T-helper 17 cell (primary cell): ENCODE measurements at regions not wholly inside any gene's neighbourhood (a gene's known extent, or its start where the extent isn't known, plus 50 kb on each side); places are given as distances from the start of the nearest gene placed in this dataset.
"Not testable (repeated sequence)": the region's sequence is repeated elsewhere in the genome, so short reads cannot be mapped to it uniquely, and the experiment has no call there.

ENCODE experiments used
- ATAC-seq: fragments of 150-1000 bp; cut with Tn5 transposase; 2 replicates; pipeline ENCODE4 v1.10.0; 2021; ENCODE audit warnings: mild to moderate bottlenecking, moderate library complexity
- DNase-seq, 3 donors: peaks; one replicate each; pipeline versions ENCODE4 v3.0.0 to v3.0.0-alpha.2; 2020 to 2021
- H3K9me3 ChIP-seq: one replicate; pipeline ENCODE4 v1.7.0; 2013; ENCODE audit warnings: low read length, mild to moderate bottlenecking; ENCODE audit not compliant: control insufficient read depth, poor library complexity, severe bottlenecking
- H3K27ac Mint-ChIP-seq: one replicate; pipeline ENCODE4 v1.8.0; 2022; ENCODE audit warnings: mild to moderate bottlenecking, moderate library complexity, mixed read lengths
- H3K27me3 Mint-ChIP-seq: one replicate; pipeline ENCODE4 v1.8.0; 2022; ENCODE audit warnings: mixed read lengths
- H3K36me3 Mint-ChIP-seq: one replicate; pipeline ENCODE4 v1.8.0; 2022; ENCODE audit warnings: low read depth, mixed read lengths
- H3K4me1 Mint-ChIP-seq: one replicate; pipeline ENCODE4 v1.8.0; 2022; ENCODE audit warnings: mild to moderate bottlenecking, mixed read lengths
- H3K4me3 Mint-ChIP-seq: one replicate; pipeline ENCODE4 v1.8.0; 2022; ENCODE audit warnings: mild to moderate bottlenecking, moderate library complexity, mixed read lengths

- not testable (repeated sequence) for ATAC-seq, H3K4me3 Mint-ChIP-seq, H3K36me3 Mint-ChIP-seq, H3K27ac Mint-ChIP-seq, H3K27me3 Mint-ChIP-seq, DNase-seq, H3K9me3 ChIP-seq, H3K4me1 Mint-ChIP-seq
Observed at GRCh38 chr17:15802917-15803316, 70.8 kb downstream of the TBC1D26 start.

- not testable (repeated sequence) for H3K27me3 Mint-ChIP-seq, H3K9me3 ChIP-seq, DNase-seq, H3K36me3 Mint-ChIP-seq, H3K4me3 Mint-ChIP-seq, H3K4me1 Mint-ChIP-seq, H3K27ac Mint-ChIP-seq, ATAC-seq
Observed at GRCh38 chr17:15806825-15807224, 74.7 kb downstream of the TBC1D26 start.

- not testable (repeated sequence) for H3K9me3 ChIP-seq, H3K27ac Mint-ChIP-seq, DNase-seq, H3K4me1 Mint-ChIP-seq, H3K27me3 Mint-ChIP-seq, H3K4me3 Mint-ChIP-seq, ATAC-seq, H3K36me3 Mint-ChIP-seq
Observed at GRCh38 chr17:15813388-15813787, 81.3 kb downstream of the TBC1D26 start.

- H3K4me3 Mint-ChIP-seq, ATAC-seq, H3K36me3 Mint-ChIP-seq, H3K27ac Mint-ChIP-seq, H3K4me1 Mint-ChIP-seq, H3K27me3 Mint-ChIP-seq, DNase-seq, H3K9me3 ChIP-seq: not testable (repeated sequence)
Observed at GRCh38 chr17:15814003-15814402, 81.9 kb downstream of the TBC1D26 start.

GRCh38 chr17:15817861-15818260 lies 85.8 kb downstream of the TBC1D26 start:
- H3K4me3 Mint-ChIP-seq, ATAC-seq, H3K27ac Mint-ChIP-seq, H3K4me1 Mint-ChIP-seq, DNase-seq, H3K27me3 Mint-ChIP-seq, H3K36me3 Mint-ChIP-seq, H3K9me3 ChIP-seq: not testable (repeated sequence)

GRCh38 chr17:15822280-15822679 lies 90.2 kb downstream of the TBC1D26 start:
- H3K27ac Mint-ChIP-seq, DNase-seq, H3K4me3 Mint-ChIP-seq, ATAC-seq, H3K27me3 Mint-ChIP-seq, H3K4me1 Mint-ChIP-seq, H3K9me3 ChIP-seq, H3K36me3 Mint-ChIP-seq: not testable (repeated sequence)

- DNase-seq (peak; percentile 29 to 55 (median 37)), ATAC-seq (peak; percentile 90)
- H3K9me3 ChIP-seq, H3K36me3 Mint-ChIP-seq, H3K27ac Mint-ChIP-seq, H3K4me1 Mint-ChIP-seq, H3K4me3 Mint-ChIP-seq: not testable (repeated sequence)
- peaks cover 25% of the 10 kb centered on the region for H3K27me3 Mint-ChIP-seq
Observed at GRCh38 chr17:15828727-15829314, 96.7 kb downstream of the TBC1D26 start.

GRCh38 chr17:15830221-15830620 lies 98.1 kb downstream of the TBC1D26 start:
- peaks cover 25% of the 10 kb centered on the region for H3K27me3 Mint-ChIP-seq
- not testable (repeated sequence) for DNase-seq, H3K9me3 ChIP-seq, H3K4me1 Mint-ChIP-seq, H3K36me3 Mint-ChIP-seq, H3K27ac Mint-ChIP-seq, H3K4me3 Mint-ChIP-seq, ATAC-seq

- not testable (repeated sequence) for DNase-seq, H3K4me3 Mint-ChIP-seq, ATAC-seq, H3K4me1 Mint-ChIP-seq, H3K9me3 ChIP-seq, H3K36me3 Mint-ChIP-seq, H3K27ac Mint-ChIP-seq
- H3K27me3 Mint-ChIP-seq, result peaks cover 25% of the 10 kb centered on the region
Observed at GRCh38 chr17:15831182-15831581, 99.1 kb downstream of the TBC1D26 start.

GRCh38 chr17:15832921-15833480 lies 100.9 kb downstream of the TBC1D26 start:
- not testable (repeated sequence) for H3K27ac Mint-ChIP-seq, DNase-seq, H3K4me3 Mint-ChIP-seq, H3K9me3 ChIP-seq, H3K4me1 Mint-ChIP-seq, ATAC-seq, H3K36me3 Mint-ChIP-seq
- H3K27me3 Mint-ChIP-seq, result peaks cover 20% of the 10 kb centered on the region

GRCh38 chr17:15833890-15834289 lies 101.8 kb downstream of the TBC1D26 start:
- not testable (repeated sequence) for H3K36me3 Mint-ChIP-seq, H3K4me3 Mint-ChIP-seq, ATAC-seq, H3K27ac Mint-ChIP-seq, H3K9me3 ChIP-seq, DNase-seq, H3K4me1 Mint-ChIP-seq
- H3K27me3 Mint-ChIP-seq, result peaks cover 16% of the 10 kb centered on the region

- not testable (repeated sequence) for H3K36me3 Mint-ChIP-seq, ATAC-seq, H3K4me3 Mint-ChIP-seq, DNase-seq, H3K27me3 Mint-ChIP-seq, H3K27ac Mint-ChIP-seq, H3K4me1 Mint-ChIP-seq, H3K9me3 ChIP-seq
Observed at GRCh38 chr17:15835481-15835880, 103.4 kb downstream of the TBC1D26 start.

- DNase-seq, H3K4me3 Mint-ChIP-seq, H3K27me3 Mint-ChIP-seq, H3K27ac Mint-ChIP-seq, H3K9me3 ChIP-seq, ATAC-seq, H3K36me3 Mint-ChIP-seq, H3K4me1 Mint-ChIP-seq: not testable (repeated sequence)
Observed at GRCh38 chr17:15836249-15836982, 104.3 kb downstream of the TBC1D26 start.

GRCh38 chr17:15836991-15837390 lies 104.9 kb downstream of the TBC1D26 start:
- not testable (repeated sequence) for H3K36me3 Mint-ChIP-seq, H3K27ac Mint-ChIP-seq, H3K4me3 Mint-ChIP-seq, H3K4me1 Mint-ChIP-seq, DNase-seq, H3K9me3 ChIP-seq, H3K27me3 Mint-ChIP-seq, ATAC-seq
